ENCODE measurements at regions not wholly inside any gene's neighbourhood (a gene's known extent, or its start where the extent isn't known, plus 50 kb on each side); places are given as distances from the start of the nearest gene placed in this dataset.

- TF ChIP-seq CHD7 (IDR thresholded peaks at IDR 0.05; ENCODE audit: insufficient replicate concordance, low read length) (no peak), ZNF274 (IDR thresholded peaks at IDR 0.05; ENCODE audit: borderline replicate concordance, extremely low read depth, low read length) (no peak), YY1 (IDR thresholded peaks at IDR 0.05; ENCODE audit: low read depth, low read length) (no peak), POLR2A (IDR thresholded peaks at IDR 0.05; ENCODE audit: control extremely low read depth in 1 of 2, low read depth in 2 of 2, low read length in 2 of 2) (no peak), RAD21 (IDR thresholded peaks at IDR 0.05 in 1 of 2, conservative IDR thresholded peaks at IDR 0.05 in 1 of 2; ENCODE audit: low read depth in 2 of 2, low read length in 2 of 2) (no peak), SAP30 (IDR thresholded peaks at IDR 0.05; ENCODE audit: insufficient read depth, insufficient replicate concordance, low read length) (no peak), HDAC2 (IDR thresholded peaks at IDR 0.05; ENCODE audit: borderline replicate concordance in 1 of 2, low read depth in 2 of 2, low read length in 2 of 2) (no peak), SP2 (IDR thresholded peaks at IDR 0.05; ENCODE audit: low read length) (no peak), POLR2AphosphoS5 (IDR thresholded peaks at IDR 0.05; ENCODE audit: low read depth, low read length) (no peak), SRF (IDR thresholded peaks at IDR 0.05; ENCODE audit: low read depth, low read length) (no peak), SIRT6 (IDR thresholded peaks at IDR 0.05; ENCODE audit: low read length) (no peak), KDM5A (IDR thresholded peaks at IDR 0.05; ENCODE audit: low read length) (no peak), TBP (IDR thresholded peaks at IDR 0.05; ENCODE audit: low read depth, low read length) (no peak)
Observed at GRCh38 chr5:10839118-10839517, 78.1 kb upstream of the DAP start (continued).

All from H1 (cell line).